OCI-LY7 (cell line): ENCODE measurements at regions not wholly inside any gene's neighbourhood (a gene's known extent, or its start where the extent isn't known, plus 50 kb on each side); places are given as distances from the start of the nearest gene placed in this dataset.

Source experiments
- BruUV-seq: library from RNA; stranded (reverse); fragments of 400-500 nt; replicated peaks from 2 replicates; lab custom pipeline; 2021; lab: Mats Ljungman, UMichigan
- CTCF ChIA-PET: fragments of 300-600 bp; sonication (Branson Sonifier 250); formaldehyde crosslinking; loops from one replicate; lab custom pipeline; 2022; ENCODE audit warnings: antibody characterized with exemption; ENCODE audit not compliant: unreplicated experiment; lab: Charles Lee
- POLR2A ChIA-PET: fragments of 300-600 bp; sonication (Branson Sonifier 250); formaldehyde crosslinking; loops from one replicate; lab custom pipeline; 2022; ENCODE audit warnings: antibody characterized with exemption; lab: Charles Lee
- DNase-seq: peaks from one replicate; pipeline ENCODE4 v3.0.0-alpha.2; 2015; ENCODE audit warnings: low spot score
- H2AFZ ChIP-seq: fragments of 200-600 bp; sonication (generic), shearing (Covaris generic); 2 replicates; pipeline ENCODE4 v1.6.1; 2014; ENCODE audit warnings: mild to moderate bottlenecking, antibody characterized with exemption, low read length, moderate library complexity
- H3K27ac ChIP-seq: fragments of 200-600 bp; sonication (generic); 2 replicates; pipeline ENCODE4 v1.5.1; 2014; ENCODE audit warnings: mixed run types, low read depth, mild to moderate bottlenecking, moderate library complexity, low read length, inconsistent platforms; ENCODE audit not compliant: poor library complexity, severe bottlenecking
- H3K36me3 ChIP-seq: fragments of 200-600 bp; sonication (generic); 2 replicates; pipeline ENCODE4 v1.6.1; 2014; ENCODE audit warnings: mild to moderate bottlenecking, antibody characterized with exemption, low read length, moderate library complexity, mixed read lengths; ENCODE audit not compliant: insufficient read depth
- H3K4me1 ChIP-seq: fragments of 200-600 bp; sonication (generic); 2 replicates; pipeline ENCODE4 v1.5.1; 2014; ENCODE audit warnings: mild to moderate bottlenecking, low read length; ENCODE audit not compliant: insufficient read depth, poor library complexity, severe bottlenecking
- H3K4me2 ChIP-seq: fragments of 200-600 bp; sonication (generic); 2 replicates; pipeline ENCODE4 v1.6.1; 2014; ENCODE audit warnings: mild to moderate bottlenecking, low read length
- H3K4me3 ChIP-seq: fragments of 200-600 bp; sonication (generic); 2 replicates; pipeline ENCODE4 v1.5.1; 2014; ENCODE audit warnings: mild to moderate bottlenecking, low read depth, low read length; ENCODE audit not compliant: poor library complexity, severe bottlenecking
- H3K79me2 ChIP-seq: fragments of 200-600 bp; sonication (generic); 2 replicates; pipeline ENCODE4 v1.6.1; 2016; ENCODE audit warnings: low read depth, mild to moderate bottlenecking, low read length, moderate library complexity, mixed read lengths; ENCODE audit not compliant: insufficient read depth
- H3K9me2 ChIP-seq: fragments of 200-600 bp; sonication (generic); 2 replicates; pipeline ENCODE4 v1.6.1; 2016; ENCODE audit warnings: mild to moderate bottlenecking, low read length, mixed read lengths; ENCODE audit not compliant: insufficient read depth
- H3K9me3 ChIP-seq: fragments of 200-600 bp; sonication (generic); 2 replicates; pipeline ENCODE4 v1.6.1; 2014; ENCODE audit warnings: mild to moderate bottlenecking, mixed run types, low read length, mixed read lengths
- H4K20me1 ChIP-seq: fragments of 200-600 bp; sonication (generic); 2 replicates; pipeline ENCODE4 v1.6.1; 2014; ENCODE audit warnings: mild to moderate bottlenecking, antibody characterized with exemption, low read length, moderate library complexity, mixed read lengths; ENCODE audit not compliant: insufficient read depth
- EZH2phosphoT487 ChIP-seq: fragments of 200-600 bp; sonication (generic); IDR thresholded peaks from 2 replicates; pipeline ENCODE4 v1.6.1; 2018; ENCODE audit warnings: low read depth, borderline replicate concordance, mild to moderate bottlenecking, mixed run types, antibody characterized with exemption, low read length, moderate library complexity, mixed read lengths
- intact Hi-C: fragments of 100-400 bp; cut with micrococcal nuclease; formaldehyde crosslinking; loops from one replicate; pipeline ENCODE4 v1.10.0; 2022; ENCODE audit not compliant: unreplicated experiment
- TF ChIP-seq, protein P1 (sequence below): fragments of 200-600 bp; sonication (generic); conservative IDR thresholded peaks from 2 replicates; pipeline ENCODE4 v1.5.1; 2014; ENCODE audit warnings: mild to moderate bottlenecking, antibody characterized with exemption, low read length, moderate library complexity, mixed read lengths

GRCh38 chr6:114421199-114421598 lies 78.4 kb upstream of the HS3ST5 start:
- POLR2A ChIA-PET, result no interaction called here
- TF ChIP-seq EZH2phosphoT487, result no peak
- TF ChIP-seq, protein P1, sequence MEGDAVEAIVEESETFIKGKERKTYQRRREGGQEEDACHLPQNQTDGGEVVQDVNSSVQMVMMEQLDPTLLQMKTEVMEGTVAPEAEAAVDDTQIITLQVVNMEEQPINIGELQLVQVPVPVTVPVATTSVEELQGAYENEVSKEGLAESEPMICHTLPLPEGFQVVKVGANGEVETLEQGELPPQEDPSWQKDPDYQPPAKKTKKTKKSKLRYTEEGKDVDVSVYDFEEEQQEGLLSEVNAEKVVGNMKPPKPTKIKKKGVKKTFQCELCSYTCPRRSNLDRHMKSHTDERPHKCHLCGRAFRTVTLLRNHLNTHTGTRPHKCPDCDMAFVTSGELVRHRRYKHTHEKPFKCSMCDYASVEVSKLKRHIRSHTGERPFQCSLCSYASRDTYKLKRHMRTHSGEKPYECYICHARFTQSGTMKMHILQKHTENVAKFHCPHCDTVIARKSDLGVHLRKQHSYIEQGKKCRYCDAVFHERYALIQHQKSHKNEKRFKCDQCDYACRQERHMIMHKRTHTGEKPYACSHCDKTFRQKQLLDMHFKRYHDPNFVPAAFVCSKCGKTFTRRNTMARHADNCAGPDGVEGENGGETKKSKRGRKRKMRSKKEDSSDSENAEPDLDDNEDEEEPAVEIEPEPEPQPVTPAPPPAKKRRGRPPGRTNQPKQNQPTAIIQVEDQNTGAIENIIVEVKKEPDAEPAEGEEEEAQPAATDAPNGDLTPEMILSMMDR, result no peak
- no peak overlapping the region for H3K4me3 ChIP-seq
- no peaks in the 10 kb centered on the region for H3K9me3 ChIP-seq
- no peak overlapping the region for H3K4me2 ChIP-seq
- no TSS peak for BruUV-seq
- H3K9me2 ChIP-seq, result no peaks in the 10 kb centered on the region
- no peaks in the 10 kb centered on the region for H4K20me1 ChIP-seq
- no peak for DNase-seq
- no peak overlapping the region for H2AFZ ChIP-seq
- H3K27ac ChIP-seq, result no peak overlapping the region
- H3K79me2 ChIP-seq, result no peaks in the 10 kb centered on the region
- CTCF ChIA-PET, result no interaction called here
- intact Hi-C loops, result no loop called here
- H3K36me3 ChIP-seq, result no peaks in the 10 kb centered on the region
- H3K4me1 ChIP-seq, result no peaks in the 10 kb centered on the region

GRCh38 chr6:114419175-114419574 lies 76.4 kb upstream of the HS3ST5 start:
- DNase-seq, result no peak
- intact Hi-C loops, result no loop called here
- BruUV-seq, result no TSS peak

GRCh38 chr6:114418304-114418972 lies 75.6 kb upstream of the HS3ST5 start:
- DNase-seq, result no peak
- no peak overlapping the region for H2AFZ ChIP-seq
- CTCF ChIA-PET, result no interaction called here
- H3K4me3 ChIP-seq, result no peak overlapping the region
- H3K9me2 ChIP-seq, result no peaks in the 10 kb centered on the region
- no peaks in the 10 kb centered on the region for H3K9me3 ChIP-seq
- H4K20me1 ChIP-seq, result no peaks in the 10 kb centered on the region
- no peaks in the 10 kb centered on the region for H3K79me2 ChIP-seq
- POLR2A ChIA-PET, result no interaction called here
- H3K4me1 ChIP-seq, result no peaks in the 10 kb centered on the region
- BruUV-seq, result no TSS peak
- no peak overlapping the region for H3K27ac ChIP-seq
- no peaks in the 10 kb centered on the region for H3K36me3 ChIP-seq
- TF ChIP-seq, protein P1, result no peak
- H3K4me2 ChIP-seq, result no peak overlapping the region
- intact Hi-C loops, result no loop called here

More at GRCh38 chr6:114419175-114419574, 76.4 kb upstream of the HS3ST5 start:
- Histone ChIP-seq H3K9me3 (no peaks in the 10 kb centered on the region), H3K4me3 (no peak overlapping the region), H2AFZ (no peak overlapping the region), H3K27ac (no peak overlapping the region), H4K20me1 (no peaks in the 10 kb centered on the region), H3K4me1 (no peaks in the 10 kb centered on the region), H3K9me2 (no peaks in the 10 kb centered on the region), H3K79me2 (no peaks in the 10 kb centered on the region), H3K36me3 (no peaks in the 10 kb centered on the region), H3K4me2 (no peak overlapping the region)
- no peak for TF ChIP-seq EZH2phosphoT487
- TF ChIP-seq, protein P1, result no peak
- POLR2A ChIA-PET, result interaction anchor here (0.6 kb wide), 1 partner anchor 42 kb away, joined by 3 read pairs; no protein-coding TSS in a partner anchor
- CTCF ChIA-PET, result no interaction called here
